A549 (cell line): ENCODE measurements at regions not wholly inside any gene's neighbourhood (a gene's known extent, or its start where the extent isn't known, plus 50 kb on each side); places are given as distances from the start of the nearest gene placed in this dataset.

Experiments
- CTCF ChIP-seq: fragments of >200 bp; sonication (Bioruptor Twin); formaldehyde crosslinking; IDR thresholded peaks from 3 replicates; pipeline ENCODE4 v1.5.1; 2016
- KDM1A ChIP-seq: fragments of 200-600 bp; sonication (generic); IDR thresholded peaks from 2 replicates; pipeline ENCODE4 v1.6.1; 2016; ENCODE audit warnings: low read depth, mild to moderate bottlenecking
- MYC ChIP-seq: IDR thresholded peaks from 2 replicates; pipeline ENCODE4 v1.6.1; 2012; ENCODE audit warnings: mild to moderate bottlenecking, inconsistent platforms, low read length, improper control_type of control experiment, borderline replicate concordance
- POLR2A ChIP-seq: IDR thresholded peaks from 2 replicates; pipeline ENCODE4 v1.6.1; 2012; ENCODE audit warnings: mild to moderate bottlenecking, low read length
- RCOR1 ChIP-seq: fragments of 150-350 bp; IDR thresholded peaks from 2 replicates; pipeline ENCODE4 v1.6.1; 2014; ENCODE audit warnings: antibody characterized with exemption, low read length, low read depth
- REST ChIP-seq: fragments of 200-600 bp; sonication (generic); IDR thresholded peaks from 2 replicates; pipeline ENCODE4 v1.6.1; 2016; ENCODE audit warnings: antibody characterized with exemption, mild to moderate bottlenecking, moderate library complexity
- SMC3 ChIP-seq: fragments of >200 bp; sonication (Bioruptor Twin); formaldehyde crosslinking; IDR thresholded peaks from 3 replicates; pipeline ENCODE4 v1.6.1; 2018; ENCODE audit warnings: inconsistent platforms
- ZC3H11A ChIP-seq: fragments of 450-650 bp; IDR thresholded peaks from 2 replicates; pipeline ENCODE4 v1.6.1; 2014; ENCODE audit warnings: antibody characterized with exemption, mild to moderate bottlenecking

- no peak for TF ChIP-seq SMC3
- TF ChIP-seq CTCF = no peak
- TF ChIP-seq REST = no peak
- TF ChIP-seq KDM1A = no peak
- TF ChIP-seq RCOR1 = no peak
- no peak for TF ChIP-seq MYC
- no peak for TF ChIP-seq ZC3H11A
- TF ChIP-seq POLR2A = no peak
Measured at GRCh38 chr12:11477110-11477509, 81.7 kb upstream of the PRB2 start.
